GM21526 (cell line): ENCODE measurements at regions not wholly inside any gene's neighbourhood (a gene's known extent, or its start where the extent isn't known, plus 50 kb on each side); places are given as distances from the start of the nearest gene placed in this dataset.

Experiments used
- ATAC-seq: cut with Tn5 transposase; IDR thresholded peaks from one replicate; pipeline ENCODE4 v1.9.1; 2021; ENCODE audit warnings: moderate library complexity; ENCODE audit not compliant: unreplicated experiment, low FRiP score

- ATAC-seq: no peak
These were observed 249.2 kb upstream of the GPRIN3 start for GRCh38 chr4:89556601-89557305.

GRCh38 chr4:89551191-89551590 lies 243.6 kb upstream of the GPRIN3 start:
- ATAC-seq: no peak

- no peak for ATAC-seq
These were observed 242.3 kb upstream of the GPRIN3 start for GRCh38 chr4:89549907-89550306.

- ATAC-seq: no peak
These were observed 237.7 kb upstream of the GPRIN3 start for GRCh38 chr4:89545315-89545714.

GRCh38 chr4:89541998-89542397 lies 234.4 kb upstream of the GPRIN3 start:
- no peak for ATAC-seq

- no peak for ATAC-seq
These were observed 232.5 kb upstream of the GPRIN3 start for GRCh38 chr4:89539797-89540711.

GRCh38 chr4:89539374-89539773 lies 231.8 kb upstream of the GPRIN3 start:
- ATAC-seq: no peak

GRCh38 chr4:89538886-89539285 lies 231.3 kb upstream of the GPRIN3 start:
- no peak for ATAC-seq

GRCh38 chr4:89538171-89538570 lies 230.6 kb upstream of the GPRIN3 start:
- no peak for ATAC-seq

- no peak for ATAC-seq
These were observed 229.7 kb upstream of the GPRIN3 start for GRCh38 chr4:89537281-89537680.

- no peak for ATAC-seq
These were observed 227.7 kb upstream of the GPRIN3 start for GRCh38 chr4:89535251-89535650.

- no peak for ATAC-seq
These were observed 226.8 kb upstream of the GPRIN3 start for GRCh38 chr4:89534356-89534755.

GRCh38 chr4:89531932-89532640 lies 224.5 kb upstream of the GPRIN3 start:
- ATAC-seq: no peak

GRCh38 chr4:89528526-89529133 lies 221.0 kb upstream of the GPRIN3 start:
- no peak for ATAC-seq

GRCh38 chr4:89521826-89522225 lies 214.2 kb upstream of the GPRIN3 start:
- ATAC-seq: no peak

- no peak for ATAC-seq
These were observed 212.2 kb upstream of the GPRIN3 start for GRCh38 chr4:89519771-89520320.

GRCh38 chr4:89518259-89518658 lies 210.7 kb upstream of the GPRIN3 start:
- no peak for ATAC-seq

GRCh38 chr4:89514811-89515210 lies 207.2 kb upstream of the GPRIN3 start:
- no peak for ATAC-seq

GRCh38 chr4:89511776-89512175 lies 204.2 kb upstream of the GPRIN3 start:
- no peak for ATAC-seq

- peak; percentile 100 for ATAC-seq
These were observed 202.2 kb upstream of the GPRIN3 start for GRCh38 chr4:89509708-89510281.
